NCI-H2107 treated with DMSO at 0.1 percent for 48 hours (cell line): ENCODE measurements at regions not wholly inside any gene's neighbourhood (a gene's known extent, or its start where the extent isn't known, plus 50 kb on each side); places are given as distances from the start of the nearest gene placed in this dataset.
"Not testable (repeated sequence)": the region's sequence is repeated elsewhere in the genome, so short reads cannot be mapped to it uniquely, and the experiment has no call there.

ENCODE experiments used
- DNase-seq: peaks from one replicate; lab custom pipeline; 2025; ENCODE audit not compliant: unreplicated experiment; lab: John Stamatoyannopoulos, UW

- no peak for DNase-seq
Measured at GRCh38 chr16:65280845-65281512, 159.1 kb upstream of the CDH11 start.

- DNase-seq: no peak
Measured at GRCh38 chr16:65279576-65279975, 157.7 kb upstream of the CDH11 start.

GRCh38 chr16:65278874-65279273 lies 157.0 kb upstream of the CDH11 start:
- no peak for DNase-seq

- DNase-seq: no peak
Measured at GRCh38 chr16:65274566-65274965, 152.7 kb upstream of the CDH11 start.

GRCh38 chr16:65272699-65273414 lies 151.0 kb upstream of the CDH11 start:
- DNase-seq: no peak

GRCh38 chr16:65271996-65272395 lies 150.1 kb upstream of the CDH11 start:
- DNase-seq: no peak

GRCh38 chr16:65268331-65268730 lies 146.5 kb upstream of the CDH11 start:
- DNase-seq: no peak

- DNase-seq: no peak
Measured at GRCh38 chr16:65263896-65264295, 142.0 kb upstream of the CDH11 start.

- no peak for DNase-seq
Measured at GRCh38 chr16:65260746-65261145, 138.9 kb upstream of the CDH11 start.

GRCh38 chr16:65254144-65254543 lies 132.3 kb upstream of the CDH11 start:
- no peak for DNase-seq

GRCh38 chr16:65249768-65250167 lies 127.9 kb upstream of the CDH11 start:
- no peak for DNase-seq

GRCh38 chr16:65244787-65245186 lies 122.9 kb upstream of the CDH11 start:
- DNase-seq: no peak

GRCh38 chr16:65235339-65236177 lies 113.7 kb upstream of the CDH11 start:
- DNase-seq: no peak

GRCh38 chr16:65234721-65235320 lies 113.0 kb upstream of the CDH11 start:
- DNase-seq: not testable (repeated sequence)

- no peak for DNase-seq
Measured at GRCh38 chr16:65229191-65229662, 107.4 kb upstream of the CDH11 start.

GRCh38 chr16:65227150-65227835 lies 105.4 kb upstream of the CDH11 start:
- no peak for DNase-seq

GRCh38 chr16:65226077-65226476 lies 104.2 kb upstream of the CDH11 start:
- no peak for DNase-seq

- no peak for DNase-seq
Measured at GRCh38 chr16:65225488-65225887, 103.6 kb upstream of the CDH11 start.

- DNase-seq: no peak
Measured at GRCh38 chr16:65224994-65225393, 103.1 kb upstream of the CDH11 start.

GRCh38 chr16:65224471-65224870 lies 102.6 kb upstream of the CDH11 start:
- no peak for DNase-seq

- DNase-seq: no peak
Measured at GRCh38 chr16:65223335-65223734, 101.5 kb upstream of the CDH11 start.
